ENCODE measurements at regions not wholly inside any gene's neighbourhood (a gene's known extent, or its start where the extent isn't known, plus 50 kb on each side); places are given as distances from the start of the nearest gene placed in this dataset.
"Not testable (repeated sequence)": the region's sequence is repeated elsewhere in the genome, so short reads cannot be mapped to it uniquely, and the experiment has no call there.

DNA sequence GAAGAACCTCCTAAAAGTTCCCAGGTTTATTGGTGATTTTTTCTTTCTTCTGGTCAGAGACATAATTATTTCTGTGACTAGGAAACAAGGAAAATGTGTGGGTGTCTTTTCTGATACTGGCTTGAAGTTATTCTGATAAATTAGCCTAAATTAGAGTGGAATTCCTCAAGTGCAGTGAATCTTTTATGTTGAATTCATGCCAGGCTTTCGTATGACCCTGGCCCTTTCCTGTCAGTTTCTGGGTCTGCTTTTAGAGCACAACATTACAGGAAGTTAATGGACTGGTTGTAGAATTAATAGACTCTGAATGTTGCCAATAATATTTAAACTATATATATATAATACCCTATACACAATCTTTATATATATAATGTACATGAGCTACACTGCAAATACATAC, 230.6 kb upstream of the KIAA1217 start:
- H3K4me3 ChIP-seq (ENCODE audit: low read depth, low read length): no peak overlapping the region
- no peak for DNase-seq (ENCODE audit: low read depth)
- in situ Hi-C loops (cut with HindIII; ENCODE audit: low sequenced_read_pairs): loop anchor here (25.0 kb wide), 1 partner anchor 534 kb away; no protein-coding TSS in a partner anchor
- TF ChIP-seq, protein P1, sequence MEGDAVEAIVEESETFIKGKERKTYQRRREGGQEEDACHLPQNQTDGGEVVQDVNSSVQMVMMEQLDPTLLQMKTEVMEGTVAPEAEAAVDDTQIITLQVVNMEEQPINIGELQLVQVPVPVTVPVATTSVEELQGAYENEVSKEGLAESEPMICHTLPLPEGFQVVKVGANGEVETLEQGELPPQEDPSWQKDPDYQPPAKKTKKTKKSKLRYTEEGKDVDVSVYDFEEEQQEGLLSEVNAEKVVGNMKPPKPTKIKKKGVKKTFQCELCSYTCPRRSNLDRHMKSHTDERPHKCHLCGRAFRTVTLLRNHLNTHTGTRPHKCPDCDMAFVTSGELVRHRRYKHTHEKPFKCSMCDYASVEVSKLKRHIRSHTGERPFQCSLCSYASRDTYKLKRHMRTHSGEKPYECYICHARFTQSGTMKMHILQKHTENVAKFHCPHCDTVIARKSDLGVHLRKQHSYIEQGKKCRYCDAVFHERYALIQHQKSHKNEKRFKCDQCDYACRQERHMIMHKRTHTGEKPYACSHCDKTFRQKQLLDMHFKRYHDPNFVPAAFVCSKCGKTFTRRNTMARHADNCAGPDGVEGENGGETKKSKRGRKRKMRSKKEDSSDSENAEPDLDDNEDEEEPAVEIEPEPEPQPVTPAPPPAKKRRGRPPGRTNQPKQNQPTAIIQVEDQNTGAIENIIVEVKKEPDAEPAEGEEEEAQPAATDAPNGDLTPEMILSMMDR (IDR thresholded peaks at IDR 0.05; ENCODE audit: low read depth, low read length, missing control alignments): no peak

DNA sequence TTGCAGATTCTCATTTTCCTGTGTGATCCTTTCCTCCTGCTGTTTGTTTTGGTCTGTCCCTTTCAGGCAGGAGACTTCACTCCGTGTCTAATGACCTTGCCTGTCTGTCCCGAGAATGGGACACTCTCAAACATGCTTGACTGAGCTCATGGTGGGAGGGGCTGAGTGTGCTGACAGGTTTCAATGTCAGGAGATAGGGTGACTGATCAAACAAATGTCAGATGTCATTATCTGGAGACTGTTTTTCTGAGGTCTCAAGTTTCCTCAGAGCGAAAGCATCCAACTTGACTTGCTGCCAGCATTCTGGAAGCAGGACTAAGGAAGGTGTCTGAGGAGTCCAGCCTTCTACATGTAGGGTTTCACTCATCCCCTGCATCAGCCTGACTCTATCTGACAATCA, 228.8 kb upstream of the KIAA1217 start:
- no peak overlapping the region for H3K4me3 ChIP-seq (ENCODE audit: low read depth, low read length)
- in situ Hi-C loops (cut with HindIII; ENCODE audit: low sequenced_read_pairs): loop anchor here (25.0 kb wide), 1 partner anchor 532 kb away; no protein-coding TSS in a partner anchor
- no peak for DNase-seq (ENCODE audit: low read depth)
- TF ChIP-seq, protein P1 (IDR thresholded peaks at IDR 0.05; ENCODE audit: low read depth, low read length, missing control alignments): no peak

DNA sequence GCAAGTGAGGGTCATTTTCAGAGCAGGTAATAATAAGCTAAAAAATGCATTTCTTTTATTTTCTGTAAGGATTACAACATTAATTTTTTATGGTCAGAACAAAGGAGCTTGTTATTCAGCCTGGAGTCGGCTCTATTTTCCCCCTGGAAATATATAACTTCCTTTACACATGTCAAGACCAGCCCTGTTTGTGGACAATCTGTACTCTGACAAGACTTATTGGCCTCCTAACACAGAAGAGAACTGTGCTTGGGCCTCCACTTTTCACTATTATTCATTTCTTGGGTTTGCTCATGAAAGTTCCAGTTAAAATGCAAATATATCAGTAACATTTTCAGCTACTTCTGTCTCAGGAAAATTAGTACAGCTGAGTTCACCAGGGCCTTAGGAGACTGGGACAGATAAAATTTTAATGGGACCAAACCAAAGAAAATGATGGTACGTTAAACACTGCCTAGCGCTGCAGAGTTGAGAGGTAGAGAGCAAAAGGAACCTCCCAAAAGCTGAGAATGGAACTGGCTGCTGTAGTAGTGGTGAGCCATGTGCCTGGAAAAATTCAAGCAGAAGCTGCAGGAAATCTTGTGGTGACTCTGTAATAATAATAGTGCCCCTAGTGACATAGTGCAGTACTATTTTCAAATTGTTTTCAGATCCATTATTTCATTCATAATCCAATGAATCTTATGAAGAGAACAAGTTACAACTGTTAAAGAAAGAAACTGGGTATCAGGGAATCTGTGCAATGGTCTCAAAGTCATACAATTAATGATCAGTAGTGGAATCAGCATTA, 227.2 kb upstream of the KIAA1217 start:
- no peak overlapping the region for H3K4me3 ChIP-seq (ENCODE audit: low read depth, low read length)
- no peak for DNase-seq (ENCODE audit: low read depth)
- in situ Hi-C loops (cut with HindIII; ENCODE audit: low sequenced_read_pairs): loop anchor here (25.0 kb wide), 1 partner anchor 531 kb away; no protein-coding TSS in a partner anchor
- TF ChIP-seq, protein P1 (IDR thresholded peaks at IDR 0.05; ENCODE audit: low read depth, low read length, missing control alignments): no peak

DNA sequence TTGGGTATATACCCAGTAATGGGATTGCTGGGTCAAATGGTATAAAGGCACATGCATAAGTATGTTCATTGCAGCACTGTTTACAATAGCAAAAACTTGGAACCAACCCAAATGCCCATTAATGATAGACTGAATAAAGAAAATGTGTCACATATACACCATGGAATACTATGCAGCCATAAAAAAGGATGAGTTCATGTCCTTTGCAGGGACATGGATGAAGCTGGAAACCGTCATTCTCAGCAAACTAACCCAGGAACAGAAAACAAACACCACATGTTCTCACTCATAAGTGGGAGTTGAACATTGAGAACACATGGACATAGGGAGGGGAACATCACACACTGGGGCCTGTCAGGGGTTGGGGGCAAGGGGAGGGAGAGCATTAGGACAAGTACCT, 224.5 kb upstream of the KIAA1217 start:
- in situ Hi-C loops (cut with HindIII; ENCODE audit: low sequenced_read_pairs): loop anchor here (25.0 kb wide), 1 partner anchor 528 kb away; no protein-coding TSS in a partner anchor
- DNase-seq (ENCODE audit: low read depth); H3K4me3 ChIP-seq (ENCODE audit: low read depth, low read length): not testable (repeated sequence)

DNA sequence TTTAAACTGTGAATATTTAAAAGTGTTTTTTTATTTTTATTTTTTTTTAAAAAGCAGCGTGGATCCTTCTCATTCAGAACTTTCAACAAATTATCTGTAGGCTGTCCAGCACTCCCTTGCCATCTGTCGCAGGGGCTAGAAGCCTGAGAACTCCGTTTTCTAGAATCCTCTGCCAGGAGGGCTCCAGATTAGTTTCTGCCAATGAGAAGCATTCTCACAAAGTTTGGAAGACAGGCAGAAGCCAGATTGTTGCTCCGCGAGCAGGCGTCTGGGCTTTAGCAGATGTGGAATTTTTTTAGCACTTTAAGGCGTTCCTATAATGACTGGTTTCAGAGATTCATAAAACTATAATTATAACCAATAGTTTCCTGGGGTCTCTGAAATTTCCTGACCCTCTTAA, 220.9 kb upstream of the KIAA1217 start:
- DNase-seq (ENCODE audit: low read depth): no peak
- TF ChIP-seq, protein P1 (IDR thresholded peaks at IDR 0.05; ENCODE audit: low read depth, low read length, missing control alignments): no peak

DNA sequence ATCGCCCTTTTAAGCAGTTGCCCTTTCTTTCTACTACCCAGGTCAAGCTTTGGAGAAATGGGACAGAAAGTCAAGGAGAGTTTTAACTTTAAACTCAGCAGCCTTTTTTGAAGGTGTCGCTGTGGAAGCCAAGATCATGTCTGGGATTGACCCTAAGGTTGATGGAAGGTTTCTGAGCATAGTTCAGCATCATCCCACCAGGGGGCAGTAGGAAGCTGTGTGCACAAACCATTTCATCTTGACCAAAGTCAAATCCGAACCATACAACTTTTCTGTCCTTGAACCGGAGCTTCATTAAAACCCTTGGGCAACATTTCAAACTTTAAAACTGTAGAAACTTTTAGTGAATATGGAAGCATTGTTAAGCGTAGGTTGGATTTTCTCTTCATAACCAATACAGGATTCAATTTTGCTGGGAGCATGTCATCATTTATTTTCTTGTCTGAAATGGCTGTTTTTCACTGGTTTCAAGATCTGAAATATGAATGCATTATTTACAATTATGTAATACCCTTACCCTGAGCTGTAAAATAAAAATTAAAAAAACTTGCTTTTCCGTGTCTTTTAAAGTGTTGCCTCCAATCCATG, 214.4 kb upstream of the KIAA1217 start:
- TF ChIP-seq, protein P1 (IDR thresholded peaks at IDR 0.05; ENCODE audit: low read depth, low read length, missing control alignments): peak; percentile 89
- no peak overlapping the region for H3K4me3 ChIP-seq (ENCODE audit: low read depth, low read length)
- in situ Hi-C loops (cut with HindIII; ENCODE audit: low sequenced_read_pairs): loop anchor here (5.0 to 25.0 kb wide), 3 partner anchors 203 to 518 kb away; no protein-coding TSS in a partner anchor
- DNase-seq (ENCODE audit: low read depth): peak; percentile 54

More for the DNA sequence above, 220.9 kb upstream of the KIAA1217 start:
- no peak overlapping the region for H3K4me3 ChIP-seq (ENCODE audit: low read depth, low read length)
- in situ Hi-C loops (cut with HindIII; ENCODE audit: low sequenced_read_pairs): loop anchor here (25.0 kb wide), 1 partner anchor 524 kb away; no protein-coding TSS in a partner anchor

DNA sequence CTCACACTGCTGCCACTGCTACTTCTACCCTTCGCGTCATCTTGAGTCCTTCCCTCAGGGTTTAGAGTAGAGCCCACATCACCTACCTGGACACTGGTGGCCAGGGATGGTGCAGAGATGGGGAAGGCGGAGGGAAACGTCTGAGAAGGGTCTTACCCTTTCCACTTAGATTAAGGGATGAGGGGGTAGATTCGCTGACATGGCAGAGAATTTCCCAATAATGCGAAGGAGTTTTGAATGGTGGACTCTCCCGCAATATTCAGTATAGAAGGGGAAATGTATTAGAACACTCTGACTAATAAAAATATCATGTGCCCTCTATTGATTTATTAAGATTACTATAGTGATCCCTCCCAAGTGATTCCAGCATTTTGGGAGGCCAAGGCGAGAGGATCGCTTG, 209.5 kb upstream of the KIAA1217 start:
- TF ChIP-seq, protein P1 (IDR thresholded peaks at IDR 0.05; ENCODE audit: low read depth, low read length, missing control alignments): no peak
- in situ Hi-C loops (cut with HindIII; ENCODE audit: low sequenced_read_pairs): loop anchor here (25.0 kb wide), 1 partner anchor 513 kb away; no protein-coding TSS in a partner anchor

More for the DNA sequence above, 209.5 kb upstream of the KIAA1217 start:
- no peak for DNase-seq (ENCODE audit: low read depth)
- no peak overlapping the region for H3K4me3 ChIP-seq (ENCODE audit: low read depth, low read length)
